ENCODE measurements at regions not wholly inside any gene's neighbourhood (a gene's known extent, or its start where the extent isn't known, plus 50 kb on each side); places are given as distances from the start of the nearest gene placed in this dataset.

DNA sequence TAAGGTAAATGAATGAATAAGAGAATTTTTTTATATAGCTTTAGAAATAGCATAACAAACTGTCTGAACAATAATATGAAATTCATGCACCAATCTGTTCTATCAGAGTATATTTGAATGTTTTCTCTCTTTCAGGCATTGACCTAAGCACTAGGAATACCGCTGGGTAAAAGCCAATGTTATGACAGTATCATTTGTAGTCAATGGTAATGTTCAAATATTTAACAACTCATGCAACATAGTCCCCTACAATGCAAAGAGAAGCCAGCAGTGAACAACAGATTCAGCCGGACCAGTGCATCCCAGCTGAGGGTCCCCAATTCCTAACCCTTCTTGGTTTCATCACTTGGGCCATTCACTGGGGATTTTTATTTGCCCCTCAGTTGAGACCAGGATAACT lies 52.6 kb upstream of the MYCBP2 start:
- no peak for DNase-seq
- no peaks in the 10 kb centered on the region for H3K27me3 Mint-ChIP-seq
- H3K36me3 Mint-ChIP-seq (ENCODE audit: low read depth): no peaks in the 10 kb centered on the region
- peaks cover 9% of the 10 kb centered on the region for H3K4me1 Mint-ChIP-seq (ENCODE audit: low read depth)
- no peak overlapping the region for H3K27ac Mint-ChIP-seq
- no peaks in the 10 kb centered on the region for H3K9me3 Mint-ChIP-seq
- H3K4me3 Mint-ChIP-seq: no peak overlapping the region

DNA sequence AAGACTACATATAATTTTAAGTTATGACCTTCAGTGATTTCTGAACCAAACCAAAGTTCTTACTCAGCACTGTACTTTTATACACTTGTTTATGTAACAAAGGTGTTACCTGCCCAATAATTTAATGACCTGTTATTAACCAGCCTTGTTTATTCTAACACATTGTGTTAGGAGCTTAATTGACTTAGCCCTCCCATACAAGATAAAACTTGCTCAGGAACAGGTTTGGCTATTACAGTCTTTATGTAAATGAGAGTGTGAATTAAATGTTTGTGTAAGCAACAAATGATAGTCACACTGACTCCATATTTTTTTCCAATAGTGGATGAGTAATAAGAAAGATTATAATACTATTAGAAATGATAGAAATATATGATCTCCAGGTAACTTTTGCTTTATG lies 51.8 kb upstream of the MYCBP2 start:
- no peak for DNase-seq
- no peaks in the 10 kb centered on the region for H3K9me3 Mint-ChIP-seq
- no peak overlapping the region for H3K27ac Mint-ChIP-seq
- no peak overlapping the region for H3K4me3 Mint-ChIP-seq
- peaks cover 9% of the 10 kb centered on the region for H3K4me1 Mint-ChIP-seq (ENCODE audit: low read depth)
- no peaks in the 10 kb centered on the region for H3K27me3 Mint-ChIP-seq
- H3K36me3 Mint-ChIP-seq (ENCODE audit: low read depth): no peaks in the 10 kb centered on the region

DNA sequence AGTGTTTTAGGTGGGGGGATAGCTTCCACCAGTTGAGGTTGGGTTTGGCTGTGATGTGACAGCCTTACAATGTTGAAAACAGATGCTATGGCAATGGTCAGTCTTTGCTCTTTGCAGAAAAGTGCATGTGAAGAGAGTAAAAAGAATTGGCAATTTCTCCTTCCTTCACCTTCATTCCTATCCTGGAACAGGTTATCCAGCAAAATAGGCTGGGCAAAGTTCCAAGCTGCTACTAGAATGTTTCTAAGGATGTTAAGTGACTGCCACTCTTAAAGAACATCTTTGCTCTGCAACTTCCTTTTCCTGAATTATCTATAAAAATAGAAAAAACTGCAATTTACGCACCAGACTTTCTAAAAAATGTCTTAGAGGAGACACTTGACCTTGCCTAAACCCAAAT lies 50.1 kb upstream of the MYCBP2 start:
- Mint-ChIP-seq H3K27ac (no peak overlapping the region), H3K27me3 (no peaks in the 10 kb centered on the region), H3K4me1 (ENCODE audit: low read depth) (peaks cover 9% of the 10 kb centered on the region), H3K9me3 (no peaks in the 10 kb centered on the region), H3K36me3 (ENCODE audit: low read depth) (no peaks in the 10 kb centered on the region), H3K4me3 (no peak overlapping the region)
- no peak for DNase-seq
